ENCODE measurements at regions not wholly inside any gene's neighbourhood (a gene's known extent, or its start where the extent isn't known, plus 50 kb on each side); places are given as distances from the start of the nearest gene placed in this dataset.
A peak's percentile ranks its signal among the peaks of the same experiment; 100 is the strongest.
"Not testable (repeated sequence)": the region's sequence is repeated elsewhere in the genome, so short reads cannot be mapped to it uniquely, and the experiment has no call there.

DNA sequence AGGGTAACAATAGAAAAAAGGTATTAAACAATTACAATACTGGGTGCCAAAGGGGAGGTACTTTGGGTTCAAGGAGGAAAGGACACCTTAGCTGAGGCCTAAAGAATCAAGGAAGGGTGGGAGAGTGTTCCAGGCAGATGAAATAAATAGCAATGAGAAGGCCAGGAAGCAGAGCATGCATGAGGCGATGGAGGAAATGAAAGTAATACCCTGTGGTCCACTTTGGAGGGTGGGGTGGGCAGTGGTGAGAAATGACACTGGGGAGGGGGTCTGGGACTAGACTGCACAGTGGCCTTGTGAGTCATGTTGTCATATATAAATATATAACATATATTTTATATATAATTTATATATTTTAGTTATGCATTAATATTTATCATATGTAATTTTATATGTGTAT, 55.9 kb downstream of the BHLHE40 start:
- no peak for DNase-seq (ENCODE audit: low read depth)

GRCh38 chr3:5035692-5036391, 56.6 kb downstream of the BHLHE40 start:
- DNase-seq (ENCODE audit: low read depth), result no peak

- DNase-seq (ENCODE audit: low read depth), result no peak
Observed at GRCh38 chr3:5036392-5036766, 57.1 kb downstream of the BHLHE40 start.

- no peak for DNase-seq (ENCODE audit: low read depth)
Observed at GRCh38 chr3:5036858-5037257, 57.6 kb downstream of the BHLHE40 start.

- DNase-seq (ENCODE audit: low read depth), result no peak
Observed at GRCh38 chr3:5039585-5039984, 60.3 kb downstream of the BHLHE40 start.

GRCh38 chr3:5041315-5041714, 62.1 kb downstream of the BHLHE40 start:
- DNase-seq (ENCODE audit: low read depth), result no peak

DNA sequence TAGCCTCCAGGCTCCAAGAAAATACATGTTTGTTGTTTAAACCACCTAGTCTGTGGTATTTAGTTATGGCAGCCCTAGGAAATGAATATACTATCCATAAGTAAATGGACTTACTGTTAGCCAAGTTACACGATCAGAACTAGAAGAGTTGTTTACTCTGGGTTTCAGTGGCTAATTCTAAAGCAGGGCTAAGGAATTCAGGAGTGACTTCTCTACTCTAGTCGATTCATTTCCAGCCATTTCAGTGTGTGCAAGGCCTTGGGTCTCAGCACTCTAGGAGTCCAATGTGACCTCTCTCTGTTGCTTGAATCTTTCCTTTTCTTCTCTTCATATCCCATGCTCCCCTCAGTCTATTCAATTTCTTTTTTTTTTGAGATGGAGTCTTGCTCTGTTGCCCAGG, 66.7 kb downstream of the BHLHE40 start:
- DNase-seq (ENCODE audit: low read depth), result no peak

DNA sequence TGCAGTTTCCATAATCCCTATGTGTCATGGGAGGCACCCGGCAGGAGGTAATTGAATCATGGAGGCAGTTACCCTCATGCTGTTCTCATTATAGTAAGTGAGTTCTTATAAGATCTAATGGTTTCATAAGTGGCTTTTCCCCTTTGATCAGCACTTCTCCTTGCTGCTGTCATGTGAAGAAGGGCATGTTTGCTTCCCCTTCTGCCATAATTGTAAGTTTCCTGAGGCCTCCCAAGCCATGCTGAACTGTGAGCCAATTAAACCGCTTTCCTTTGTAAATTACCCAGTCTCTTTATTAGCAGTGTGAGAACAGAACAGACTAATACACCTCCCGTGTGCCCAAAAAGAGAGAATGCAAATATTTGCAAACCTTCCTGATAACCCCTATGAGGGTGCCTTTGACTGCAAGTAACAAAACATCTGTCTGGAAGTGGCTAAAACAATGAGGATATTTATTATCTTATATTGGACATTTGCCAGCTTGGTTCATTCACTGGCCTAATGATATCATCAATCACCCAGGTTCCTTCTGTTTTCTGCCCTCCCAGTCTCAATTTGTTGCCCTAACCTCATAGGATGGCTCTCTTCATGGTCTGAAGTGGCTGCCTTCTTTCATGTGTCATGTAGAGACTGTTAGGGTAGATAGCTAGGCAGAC, 68.7 kb downstream of the BHLHE40 start:
- no peak for DNase-seq (ENCODE audit: low read depth)

GRCh38 chr3:5051772-5052171, 70.3 kb upstream of the ARL8B start:
- DNase-seq (ENCODE audit: low read depth), result no peak

- DNase-seq (ENCODE audit: low read depth), result no peak
Observed at GRCh38 chr3:5052247-5052646, 69.8 kb upstream of the ARL8B start.

DNA sequence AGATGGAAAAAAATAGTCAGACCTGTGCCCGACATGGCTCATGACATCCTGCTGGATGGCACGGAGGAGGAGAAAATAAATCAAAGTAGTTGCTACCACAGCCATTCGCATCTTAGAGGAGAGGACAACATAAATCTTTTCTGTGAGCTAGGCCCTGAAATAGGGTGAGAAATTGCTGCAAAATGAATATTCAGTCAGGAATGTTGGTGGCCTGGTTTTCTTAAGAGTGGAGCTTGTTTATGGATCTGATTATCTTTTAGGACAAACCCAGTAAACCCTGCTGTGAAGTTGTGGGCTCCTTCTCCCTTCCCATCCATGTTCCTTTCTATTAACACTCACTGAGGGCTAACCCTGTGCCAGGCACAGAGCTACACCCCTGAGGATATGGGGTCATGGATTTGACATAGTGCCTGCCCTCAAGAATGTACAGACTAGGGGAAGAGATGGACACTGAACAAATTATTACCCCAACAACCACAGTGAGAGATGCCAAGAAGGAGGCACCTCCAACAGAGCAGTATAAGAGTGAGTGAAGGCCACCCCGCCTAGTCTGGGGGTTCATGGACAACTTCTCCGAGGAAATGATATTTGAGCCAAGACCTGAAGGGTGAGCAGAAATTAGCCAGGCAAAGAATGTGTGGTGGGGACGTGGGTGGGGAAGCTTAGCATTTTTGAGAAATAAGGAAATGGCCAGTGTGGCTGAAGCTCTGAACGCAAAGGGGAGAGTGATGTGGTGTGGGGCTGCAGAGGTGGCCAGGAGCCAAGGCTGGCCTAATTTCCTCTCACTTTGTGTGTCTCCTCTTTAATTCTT, 68.9 kb upstream of the ARL8B start:
- DNase-seq (ENCODE audit: low read depth), result no peak

DNA sequence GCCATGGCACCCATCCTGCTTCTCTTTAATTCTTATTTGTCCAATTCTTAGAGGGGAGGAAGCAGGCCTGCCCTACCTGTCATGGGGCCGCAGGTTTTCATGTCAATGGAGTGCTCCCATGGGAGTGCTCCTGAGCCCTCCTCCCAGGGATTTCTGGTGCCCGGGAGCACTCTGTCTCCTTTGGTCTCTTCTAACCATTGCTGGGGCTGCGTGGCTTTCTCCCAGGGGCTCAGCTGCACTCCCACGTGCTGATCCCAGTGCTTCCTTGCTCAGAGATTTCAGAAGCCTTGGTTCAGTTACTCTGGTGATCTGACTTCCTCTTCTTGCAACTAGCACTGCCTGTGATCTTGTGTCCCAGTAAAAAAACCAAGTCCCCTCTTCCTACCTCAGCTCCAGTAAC, 68.0 kb upstream of the ARL8B start:
- DNase-seq (ENCODE audit: low read depth), result no peak

DNA sequence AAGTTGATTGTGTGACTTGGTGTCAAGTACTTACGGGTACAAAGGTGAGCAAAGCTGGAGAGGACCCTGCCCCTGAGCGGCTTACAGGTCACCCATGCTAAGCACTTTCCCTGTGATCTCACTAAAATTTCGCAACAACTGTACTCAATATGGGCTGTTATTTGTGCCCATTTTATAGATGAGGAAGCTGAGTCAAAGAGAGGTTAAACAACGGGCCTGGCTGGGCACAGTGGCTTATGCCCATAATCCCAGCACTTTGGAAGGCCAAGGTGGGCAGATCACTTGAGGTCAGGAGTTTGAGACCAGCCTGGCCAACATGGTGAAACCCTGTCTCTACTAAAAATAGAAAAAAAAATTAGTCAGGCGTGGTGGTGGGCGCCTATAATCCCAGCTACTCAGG, 67.5 kb upstream of the ARL8B start:
- DNase-seq (ENCODE audit: low read depth), result not testable (repeated sequence)

GRCh38 chr3:5055357-5056110, 66.6 kb upstream of the ARL8B start:
- no peak for DNase-seq (ENCODE audit: low read depth)

DNA sequence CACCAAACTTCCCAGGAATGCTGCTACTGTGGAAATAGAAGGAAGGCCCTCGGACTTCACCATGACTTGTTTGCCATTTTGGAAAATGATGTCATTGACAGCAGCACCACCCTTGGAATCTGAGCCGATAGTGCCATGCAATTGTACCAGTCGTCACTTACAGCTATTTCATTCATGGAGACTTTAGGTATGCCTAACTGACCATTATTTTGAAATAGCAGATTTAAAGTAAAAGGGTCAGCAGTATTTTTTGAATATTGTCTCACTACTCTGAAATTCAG, 66.0 kb upstream of the ARL8B start:
- no peak for DNase-seq (ENCODE audit: low read depth)

- no peak for DNase-seq (ENCODE audit: low read depth)
Observed at GRCh38 chr3:5057272-5057671, 64.8 kb upstream of the ARL8B start.

DNA sequence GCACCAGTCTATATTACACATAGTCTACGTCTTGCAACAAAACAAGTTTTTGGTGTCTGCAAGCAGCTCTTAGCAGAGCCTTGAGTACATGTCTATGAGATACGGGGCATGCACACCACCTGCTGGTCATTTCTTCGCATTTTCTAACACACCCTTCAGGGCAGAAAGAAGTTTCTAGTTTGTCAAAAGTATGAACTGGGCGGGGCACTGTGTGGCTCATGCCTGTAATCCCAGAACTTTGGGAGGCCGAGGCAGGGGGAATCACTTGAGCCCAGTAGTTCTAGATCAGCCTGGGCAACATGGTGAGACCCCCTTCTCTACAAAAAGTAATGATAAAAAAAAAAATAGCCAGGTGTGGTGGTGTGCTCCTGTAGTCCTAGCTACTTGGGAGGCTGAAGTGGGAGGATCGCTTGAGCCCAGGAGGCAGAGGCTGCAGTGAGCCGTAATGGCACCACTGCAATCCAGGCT, 64.2 kb upstream of the ARL8B start:
- peak; percentile 40 for DNase-seq (ENCODE audit: low read depth)

DNA sequence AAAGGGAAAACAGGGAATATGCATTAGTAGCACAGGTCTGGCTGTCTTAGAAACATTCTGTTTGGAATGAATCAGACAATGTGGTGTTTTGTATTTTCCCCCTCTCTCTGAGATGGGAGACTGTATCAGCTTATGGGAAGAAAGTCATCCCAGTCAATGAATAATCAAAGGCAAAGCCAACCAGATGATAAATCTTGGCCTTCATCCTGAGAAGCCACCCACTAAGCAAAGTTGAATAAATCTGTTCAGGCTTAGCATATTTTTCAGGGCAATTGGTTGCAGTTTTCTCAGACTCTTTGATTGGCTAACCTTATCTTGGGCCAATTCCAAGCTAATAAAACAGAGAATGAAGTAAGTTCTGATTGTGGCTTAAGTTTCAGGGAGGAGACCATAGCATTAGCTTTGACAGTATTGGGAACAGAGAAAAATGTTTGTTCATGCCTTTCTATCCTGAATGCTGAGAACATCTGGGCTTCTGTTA, 63.6 kb upstream of the ARL8B start:
- DNase-seq (ENCODE audit: low read depth), result no peak

DNA sequence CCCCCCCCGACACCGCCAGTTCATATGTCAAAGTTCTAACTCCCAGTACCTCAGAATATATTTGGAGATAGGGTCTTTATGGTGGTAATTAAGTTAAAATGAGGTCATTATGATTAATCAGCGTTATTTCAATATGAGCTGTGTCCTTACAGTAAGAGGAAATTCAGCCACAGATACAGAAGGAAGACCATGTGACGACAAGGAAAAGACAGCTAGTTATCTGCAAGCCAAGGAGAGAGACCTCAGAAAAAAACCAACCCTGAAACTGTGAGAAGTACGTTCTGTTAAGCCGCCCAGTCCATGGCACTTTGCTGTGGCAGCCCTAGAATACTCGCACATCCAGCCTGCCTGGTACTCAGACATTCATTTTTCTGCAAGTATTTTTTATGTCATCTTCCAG, 62.3 kb upstream of the ARL8B start:
- DNase-seq (ENCODE audit: low read depth), result no peak

GRCh38 chr3:5061218-5061569, 60.9 kb upstream of the ARL8B start:
- DNase-seq (ENCODE audit: low read depth), result no peak

GRCh38 chr3:5063724-5064123, 58.4 kb upstream of the ARL8B start:
- no peak for DNase-seq (ENCODE audit: low read depth)

- DNase-seq (ENCODE audit: low read depth), result no peak
Observed at GRCh38 chr3:5068531-5069050, 53.5 kb upstream of the ARL8B start.
